SIG-M5 treated with dmso at 0.1 percent for 504 hours (cell line): ENCODE measurements at regions not wholly inside any gene's neighbourhood (a gene's known extent, or its start where the extent isn't known, plus 50 kb on each side); places are given as distances from the start of the nearest gene placed in this dataset.

Source experiments
- DNase-seq: peaks from one replicate; lab custom pipeline; 2025; ENCODE audit not compliant: unreplicated experiment; lab: John Stamatoyannopoulos, UW

DNA sequence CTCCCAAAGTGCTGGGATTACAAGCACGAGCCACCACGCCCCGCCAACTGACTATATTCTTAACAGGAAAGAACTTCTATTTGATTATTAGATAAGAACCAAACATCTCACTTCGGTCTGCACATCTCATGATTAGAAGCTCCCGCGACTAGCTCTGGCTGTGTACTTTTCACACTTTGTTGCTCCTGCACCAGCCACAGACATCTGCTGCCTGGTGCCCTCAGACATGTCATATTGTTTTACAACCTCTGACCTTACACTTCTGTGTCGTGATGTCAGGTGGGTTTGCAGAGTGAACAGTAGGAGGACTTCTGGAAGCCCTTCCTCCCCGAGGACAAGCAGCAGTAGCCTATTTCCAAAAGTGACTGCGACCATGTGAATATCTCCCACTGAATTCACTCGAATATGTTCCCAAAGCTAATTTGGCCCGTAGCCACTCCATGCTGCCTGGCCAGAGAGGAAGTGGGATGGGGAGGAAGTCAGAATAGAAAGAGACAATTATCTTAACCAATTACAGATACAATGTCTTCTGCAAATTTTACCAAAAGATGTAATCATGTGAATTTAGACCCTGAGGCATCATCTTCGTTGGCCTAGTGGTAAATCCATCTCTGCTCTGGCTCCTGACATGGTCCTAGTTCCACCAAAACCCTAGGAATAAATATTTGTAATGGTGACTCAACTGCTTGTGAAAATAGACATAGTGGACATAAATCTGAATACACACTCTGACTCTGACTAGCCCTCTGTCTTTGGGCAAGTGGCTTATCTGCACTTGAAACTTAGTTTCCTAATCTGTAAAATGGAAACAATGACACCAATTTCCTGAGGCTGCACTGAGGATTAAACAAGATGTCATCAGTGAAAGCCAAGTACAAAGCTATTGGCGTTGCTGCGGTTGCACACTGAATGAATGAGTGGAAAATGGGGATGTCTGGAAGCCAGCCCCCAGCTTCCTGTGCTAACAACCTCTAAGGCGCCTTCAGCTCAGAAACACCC, 406.1 kb downstream of the LRATD1 start:
- DNase-seq, result no peak

DNA sequence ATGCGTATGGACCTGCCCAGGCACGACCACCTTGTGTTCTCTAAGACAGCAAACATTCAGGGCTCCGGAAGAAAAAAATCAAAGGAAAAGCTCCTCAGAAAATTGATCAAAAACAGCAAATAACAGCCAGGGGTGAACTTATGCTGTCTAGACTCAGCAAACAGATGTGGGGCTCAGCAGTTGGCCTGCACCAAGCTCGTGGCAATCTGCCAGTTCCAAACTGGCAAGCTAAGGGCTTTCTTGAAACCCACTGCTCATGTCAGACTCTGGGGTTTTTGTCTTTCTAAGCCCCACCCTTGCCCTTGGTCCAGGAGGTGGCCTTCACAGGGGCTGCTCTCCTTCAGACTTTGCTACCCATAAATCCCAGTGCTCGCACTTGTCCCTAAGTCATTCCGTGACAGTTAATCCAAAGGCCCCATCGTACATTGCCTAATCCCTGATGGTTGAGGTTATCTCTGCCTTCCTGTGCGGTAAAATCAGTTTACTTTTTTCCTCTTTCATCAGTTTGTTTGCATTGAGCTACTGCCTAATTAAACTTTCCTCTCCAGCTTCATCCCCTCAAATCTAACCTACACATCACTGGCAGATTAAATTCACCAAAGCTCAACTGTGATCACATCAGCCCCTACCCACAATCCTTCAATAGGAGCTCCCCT, 408.0 kb downstream of the LRATD1 start:
- DNase-seq, result no peak

DNA sequence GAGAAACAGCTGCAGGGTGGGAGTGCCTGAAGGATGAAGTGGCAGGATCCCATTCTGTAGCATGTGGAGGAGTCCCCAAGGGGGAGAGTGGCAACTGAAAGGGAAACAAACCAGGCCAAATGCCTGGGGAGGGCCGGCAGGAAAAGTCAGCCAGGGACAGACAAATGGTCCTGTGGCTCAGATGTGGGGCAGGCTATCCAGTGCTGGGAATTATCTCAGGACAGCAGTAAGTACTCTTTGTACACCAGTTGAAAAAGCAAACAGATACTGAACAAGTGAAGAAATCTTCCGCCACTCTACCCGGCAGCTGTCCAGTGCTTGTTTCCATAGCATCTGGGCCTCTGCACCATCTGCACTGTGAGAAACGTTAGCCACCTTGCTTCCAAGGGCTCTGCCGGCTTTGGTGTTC, 408.9 kb downstream of the LRATD1 start:
- no peak for DNase-seq

DNA sequence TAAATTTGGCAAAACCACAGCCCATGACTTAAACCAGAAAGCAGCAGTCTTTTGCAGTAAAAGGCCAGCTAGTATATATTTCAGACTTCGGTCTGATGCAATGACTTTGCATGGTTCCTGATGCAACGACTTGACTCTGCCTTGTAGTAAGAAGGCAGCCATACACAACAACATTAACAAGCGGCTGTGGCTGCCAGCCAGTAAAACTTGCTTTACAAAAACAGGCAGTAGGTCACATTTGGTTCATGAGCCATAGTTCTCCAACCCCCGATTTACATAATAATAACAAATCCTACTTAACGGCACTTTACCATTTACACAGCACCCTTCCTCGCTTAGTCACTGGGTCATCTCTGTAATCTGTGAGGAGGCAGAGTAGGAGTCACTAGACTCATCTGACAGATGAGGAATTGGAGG, 410.3 kb downstream of the LRATD1 start:
- DNase-seq, result peak; percentile 15

DNA sequence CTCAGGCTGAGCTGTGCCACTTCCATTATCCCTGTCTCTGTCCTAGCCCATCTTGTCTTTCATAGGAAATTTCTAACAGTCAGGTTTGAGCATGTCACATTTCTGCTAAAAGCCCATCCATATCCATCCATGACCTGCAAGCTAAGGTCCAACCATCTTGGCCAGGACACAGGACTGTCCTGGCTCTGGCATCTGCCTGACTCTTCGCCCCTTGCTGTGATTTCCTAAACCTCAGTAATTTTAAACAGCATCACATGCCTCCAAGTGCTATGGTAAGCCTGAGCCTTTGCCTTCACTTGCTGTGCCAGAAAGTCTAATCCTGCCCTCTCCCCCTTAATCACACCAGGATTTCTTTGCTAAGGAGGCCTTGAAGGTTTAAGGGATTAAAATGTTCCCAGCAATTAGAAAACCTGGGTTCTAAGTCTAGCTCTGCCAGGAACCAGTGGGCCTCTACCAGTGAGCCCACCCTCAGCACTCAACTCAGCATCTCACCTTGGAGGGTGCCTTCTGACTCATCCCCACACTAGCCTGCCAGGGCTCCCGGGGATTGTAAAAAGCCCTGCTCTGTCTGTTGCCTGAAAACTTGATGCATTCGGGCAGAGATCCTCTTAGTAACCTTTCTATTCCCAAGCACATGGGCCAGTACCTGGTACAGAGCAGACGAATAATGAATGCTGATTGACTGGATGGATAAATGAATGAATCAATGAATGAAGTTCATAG, 411.0 kb downstream of the LRATD1 start:
- DNase-seq, result no peak

DNA sequence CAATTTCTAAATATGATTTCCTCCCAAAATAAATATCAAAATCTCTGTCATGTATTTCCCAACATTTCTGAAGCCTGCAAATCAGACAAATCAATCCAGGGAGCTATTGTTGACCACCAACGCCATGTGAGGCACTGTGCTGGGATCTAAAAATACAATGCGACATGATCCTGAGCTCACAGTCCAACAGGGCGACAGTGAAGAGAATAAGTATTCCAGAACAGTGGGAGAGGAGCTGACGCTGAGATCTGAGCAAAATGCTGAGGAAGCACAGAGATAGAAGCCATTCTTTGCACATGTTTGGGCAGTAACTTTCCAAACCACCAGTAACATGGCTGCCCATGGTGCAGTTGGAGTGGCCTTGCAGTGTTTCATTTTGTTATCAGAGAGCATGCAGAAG, 412.5 kb downstream of the LRATD1 start:
- DNase-seq, result no peak

DNA sequence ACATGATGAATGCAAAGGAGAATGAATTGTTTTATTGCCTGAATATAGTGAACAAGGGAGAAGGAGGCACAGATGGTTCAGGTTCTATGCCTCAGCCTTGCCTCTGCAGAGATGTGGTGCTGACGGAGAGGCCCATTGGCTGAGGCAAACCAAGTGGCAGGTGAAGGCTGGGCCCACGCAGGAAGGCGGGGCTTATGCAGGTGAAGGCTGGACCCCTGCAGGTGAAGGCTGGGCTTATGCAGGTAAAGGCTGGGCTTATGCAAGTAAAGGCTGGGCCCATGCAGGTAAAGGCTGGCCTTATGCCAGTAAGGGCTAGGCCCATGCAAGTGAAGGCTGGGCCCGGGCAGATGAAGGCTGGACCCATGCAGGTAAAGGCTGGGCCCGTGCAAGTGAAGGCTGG, 414.7 kb downstream of the LRATD1 start:
- DNase-seq, result no peak

DNA sequence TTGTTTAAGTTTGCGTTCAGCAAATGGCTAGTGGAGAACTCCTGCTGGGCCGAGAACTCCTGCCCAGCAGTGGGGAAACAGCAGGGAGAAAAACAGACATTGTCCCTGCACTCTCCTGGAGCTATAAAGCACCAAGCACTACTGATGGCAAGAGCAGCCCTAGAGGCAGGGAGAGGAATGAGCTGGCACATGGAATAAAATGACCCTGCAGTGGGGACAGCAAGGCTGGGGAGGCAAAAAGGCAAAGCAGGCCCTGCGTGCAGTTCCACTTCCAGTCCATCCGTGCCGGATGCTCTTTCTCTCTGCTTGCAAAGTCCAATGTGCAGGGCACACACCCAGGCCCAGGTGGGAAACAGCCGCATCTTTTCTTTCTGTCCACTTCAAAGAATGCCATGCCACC, 415.5 kb downstream of the LRATD1 start:
- no peak for DNase-seq

DNA sequence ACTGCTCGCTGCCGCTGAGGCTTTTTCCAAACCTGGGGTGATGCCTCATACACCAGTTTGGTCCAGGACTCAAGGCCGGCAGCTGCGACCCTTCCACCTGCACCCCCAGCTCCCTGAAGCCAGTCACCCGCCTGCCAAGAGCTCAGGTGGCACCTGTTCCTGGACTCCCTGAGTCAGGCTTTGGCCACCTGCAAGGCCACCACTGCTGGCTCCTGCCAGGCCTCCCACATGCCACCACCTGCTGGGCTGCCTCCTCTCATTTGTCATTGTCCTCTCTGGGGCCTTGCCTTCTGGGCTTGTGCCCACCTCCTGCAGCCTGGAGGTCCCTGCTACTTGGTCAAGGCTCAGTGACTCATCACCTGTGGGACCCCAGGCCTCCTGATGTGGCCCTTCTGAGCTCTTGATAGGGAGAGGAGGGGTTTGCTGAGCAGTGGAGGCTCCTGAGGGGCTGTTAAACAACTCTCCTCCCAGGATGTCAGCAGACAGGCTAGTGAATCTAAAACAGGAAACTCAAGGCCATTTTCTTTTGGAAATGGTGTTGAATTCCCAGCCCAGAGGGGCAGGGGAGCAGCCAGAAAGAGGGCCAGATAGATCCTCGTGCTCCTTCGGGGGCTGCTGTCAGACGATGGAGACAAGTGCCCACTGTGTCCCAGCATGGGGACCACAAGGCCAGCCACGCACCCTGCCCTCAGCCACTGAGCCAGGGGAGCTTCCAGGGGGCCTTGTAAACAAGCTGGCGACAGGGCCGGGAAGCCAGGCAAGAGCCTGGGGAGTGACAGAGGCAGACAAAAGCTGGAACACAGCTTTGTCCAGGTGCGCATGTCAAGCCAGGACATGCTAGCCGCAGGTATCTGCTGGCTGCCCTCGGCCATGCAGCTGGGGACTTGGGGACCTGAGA, 416.8 kb downstream of the LRATD1 start:
- DNase-seq, result no peak

DNA sequence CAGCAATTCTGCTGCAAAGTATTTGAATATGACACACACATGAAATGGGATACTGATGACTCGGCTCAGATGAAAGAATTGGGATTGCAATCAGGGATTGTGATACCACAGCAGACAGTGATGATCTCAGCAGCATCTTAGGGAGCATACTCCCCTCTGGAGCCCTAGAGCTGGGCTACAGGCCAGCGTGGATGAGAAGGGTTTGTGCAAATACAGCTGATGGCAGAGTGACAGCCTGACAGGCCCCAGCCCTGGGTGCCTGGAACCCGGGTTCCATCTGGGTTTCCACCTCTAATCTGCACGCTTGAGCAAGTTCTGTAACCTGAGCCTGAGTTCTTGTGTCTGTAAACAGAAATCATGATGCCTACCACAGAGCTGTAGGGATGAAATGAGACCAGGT, 418.0 kb downstream of the LRATD1 start:
- DNase-seq, result no peak

DNA sequence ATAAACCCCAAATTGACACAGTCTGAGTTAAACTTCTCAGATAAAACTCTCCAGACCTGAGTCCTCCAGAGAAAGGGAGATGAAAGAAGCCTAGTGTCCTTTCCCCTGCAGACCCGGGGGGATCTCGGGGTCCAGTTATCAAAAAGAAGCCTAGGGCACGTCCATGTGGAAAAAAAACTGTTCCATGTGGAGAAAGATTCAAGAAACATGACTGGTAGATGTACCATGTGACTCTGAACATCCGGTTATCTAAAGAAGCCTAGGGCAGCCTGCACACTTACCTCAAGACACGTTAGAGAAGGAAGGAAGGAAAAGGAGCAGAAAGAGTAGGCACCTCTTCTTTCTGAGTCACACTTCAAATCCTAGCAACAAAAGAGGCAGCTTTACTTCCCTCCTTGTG, 421.0 kb downstream of the LRATD1 start:
- DNase-seq, result no peak

DNA sequence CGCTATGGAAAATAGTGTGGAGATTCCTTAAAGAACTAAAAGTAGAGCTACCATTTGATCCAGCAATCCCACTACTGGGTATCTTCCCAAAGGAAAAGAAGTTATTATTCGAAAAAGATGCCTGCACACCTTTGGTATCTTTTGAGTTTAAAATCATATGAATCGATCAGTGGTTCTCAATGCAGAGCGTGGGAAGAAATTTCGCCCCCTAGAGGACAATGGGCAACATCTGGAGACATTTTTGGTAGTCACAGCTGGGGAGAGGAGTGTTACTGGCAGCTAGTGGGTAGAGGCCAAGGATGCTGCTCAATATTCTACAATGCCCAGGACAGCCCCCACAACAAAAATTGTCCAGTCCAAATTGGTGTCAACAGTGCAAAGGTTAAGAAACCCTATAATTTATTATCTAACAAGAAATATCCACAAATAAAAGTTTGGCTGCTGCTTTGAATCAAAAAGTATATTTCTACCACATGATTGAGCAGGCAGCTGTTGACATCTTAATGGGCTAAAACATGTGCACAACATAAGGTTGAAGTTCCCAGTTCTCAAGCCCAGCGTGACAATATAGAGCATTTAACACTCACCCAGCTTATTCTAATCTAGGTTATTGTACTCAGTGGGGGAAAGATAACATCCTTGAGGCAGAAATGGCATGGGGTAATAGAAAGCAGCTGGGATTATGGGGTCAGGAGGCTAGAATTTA, 425.7 kb downstream of the LRATD1 start:
- peak; percentile 6 for DNase-seq

DNA sequence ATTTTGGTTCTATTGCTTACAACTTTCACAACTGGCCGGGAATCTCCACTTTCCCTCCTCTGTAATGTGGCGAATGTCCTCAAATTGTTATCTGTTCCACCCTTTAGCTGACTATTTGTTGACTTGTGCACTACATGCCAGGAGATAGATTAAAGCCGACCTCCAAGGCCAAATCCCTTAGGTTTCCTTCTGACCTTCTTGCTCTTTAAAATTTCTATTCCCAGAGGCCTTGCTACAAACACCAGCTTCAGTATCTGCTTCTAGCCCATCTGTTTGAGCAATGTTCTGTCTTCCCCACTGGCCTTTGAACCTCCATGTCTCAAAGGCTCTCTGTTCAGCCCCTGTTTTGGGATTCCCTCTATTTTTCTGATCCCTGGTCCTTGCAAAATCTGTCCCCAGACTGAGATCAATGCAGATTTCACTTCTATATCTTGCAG, 426.2 kb downstream of the LRATD1 start:
- DNase-seq, result no peak

DNA sequence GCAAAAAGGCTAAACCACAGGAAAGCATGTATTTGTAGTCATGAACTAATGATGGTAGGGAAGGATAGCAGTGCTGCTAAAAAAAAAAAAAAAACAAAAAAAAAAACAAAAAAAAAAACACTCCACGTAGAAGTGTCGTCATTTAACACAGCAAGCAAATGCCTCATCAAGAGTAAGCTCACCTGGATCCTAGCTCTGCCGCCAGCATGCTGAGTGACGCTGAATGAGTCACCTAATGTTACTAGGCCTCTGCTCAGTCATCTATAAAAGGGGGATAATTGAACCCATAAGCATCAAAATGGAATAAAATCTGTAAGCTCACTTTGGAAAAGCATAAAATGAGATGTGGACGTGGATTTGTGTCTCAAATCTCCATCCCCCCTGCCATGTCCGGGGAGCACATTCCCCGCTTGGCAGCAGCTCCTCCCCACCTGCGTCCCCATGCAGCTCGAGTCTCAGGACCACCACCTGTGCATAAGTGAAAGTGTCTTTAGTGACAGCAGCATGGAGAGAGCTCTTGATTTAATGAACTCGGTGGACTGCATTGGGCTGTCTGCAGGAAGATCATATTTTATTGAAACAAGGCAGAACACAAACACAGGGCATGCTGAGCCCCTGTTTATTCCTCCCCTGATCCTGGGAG, 427.5 kb downstream of the LRATD1 start:
- DNase-seq, result no peak

DNA sequence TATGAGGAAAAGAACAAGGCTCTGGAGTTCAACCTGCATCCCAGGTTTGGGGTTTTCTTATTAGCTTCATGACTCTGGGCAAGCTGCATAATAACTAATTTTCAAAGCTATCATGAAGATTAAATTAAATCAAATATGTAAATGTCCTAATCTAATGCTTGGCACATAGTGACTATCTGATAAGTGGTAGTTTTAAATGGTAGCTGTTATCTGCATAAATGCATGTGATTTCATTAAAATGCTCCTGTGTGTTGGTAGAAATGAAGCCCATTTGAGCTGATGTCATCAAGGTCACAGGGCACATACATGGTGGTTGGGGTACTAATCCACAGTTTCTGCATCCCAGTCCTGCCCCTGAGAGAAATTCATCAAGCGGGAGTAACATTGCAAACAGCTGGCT, 428.8 kb downstream of the LRATD1 start:
- DNase-seq, result no peak

DNA sequence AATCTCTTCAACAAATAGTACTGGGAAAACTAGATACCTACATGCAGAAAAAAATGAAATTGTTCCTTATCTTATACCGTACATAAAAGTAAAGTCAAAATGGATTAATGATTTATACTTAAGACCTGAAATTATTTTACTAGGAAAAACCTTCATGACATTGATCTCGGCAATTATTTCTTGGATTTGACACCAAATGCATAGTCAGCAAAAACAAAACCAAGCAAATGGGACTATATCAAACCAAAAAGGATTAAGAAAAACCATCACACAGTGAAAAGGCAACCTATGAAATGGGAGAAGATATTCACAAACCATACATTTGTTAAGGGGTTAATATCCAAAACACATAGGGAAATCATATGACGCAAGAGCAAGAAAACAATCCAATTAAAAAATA, 433.6 kb downstream of the LRATD1 start:
- no peak for DNase-seq

DNA sequence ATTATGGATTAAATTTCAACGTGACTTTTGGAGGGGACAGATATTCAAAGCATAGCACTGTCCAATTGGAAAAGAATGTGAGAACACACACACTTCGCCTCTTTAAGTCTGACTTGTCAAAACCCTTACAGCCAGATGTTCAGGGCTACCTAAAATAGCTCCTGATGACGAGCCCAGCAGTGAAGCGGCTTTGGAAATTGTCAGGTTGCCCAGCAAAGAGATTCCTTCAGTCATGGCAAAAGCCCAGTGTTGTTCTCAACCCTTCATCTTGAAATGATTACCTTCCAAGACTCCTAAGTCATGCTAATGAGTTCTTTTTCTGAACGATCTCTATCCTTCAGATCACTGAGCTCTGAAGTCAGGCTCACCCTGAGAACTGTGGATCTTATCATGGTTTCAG, 436.6 kb downstream of the LRATD1 start:
- no peak for DNase-seq

DNA sequence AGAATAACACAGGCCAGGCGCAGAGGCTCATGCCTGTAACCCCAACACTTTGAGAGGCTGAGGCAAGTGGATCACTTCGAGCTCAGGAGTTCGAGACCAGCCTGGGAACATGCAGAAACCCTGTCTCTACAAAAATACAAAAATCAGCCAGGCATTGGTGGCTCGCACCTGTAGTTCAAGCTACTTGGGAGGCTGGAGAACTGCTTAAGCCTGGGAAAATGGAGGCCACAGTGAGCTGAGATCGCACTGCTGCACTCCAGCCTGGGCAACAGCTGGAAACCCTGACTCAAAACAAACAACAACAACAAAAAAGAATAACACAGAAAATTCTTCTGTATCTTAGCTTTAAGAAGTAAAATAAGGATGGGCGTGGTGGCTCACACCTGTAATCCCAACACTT, 440.3 kb downstream of the LRATD1 start:
- DNase-seq, result no peak

DNA sequence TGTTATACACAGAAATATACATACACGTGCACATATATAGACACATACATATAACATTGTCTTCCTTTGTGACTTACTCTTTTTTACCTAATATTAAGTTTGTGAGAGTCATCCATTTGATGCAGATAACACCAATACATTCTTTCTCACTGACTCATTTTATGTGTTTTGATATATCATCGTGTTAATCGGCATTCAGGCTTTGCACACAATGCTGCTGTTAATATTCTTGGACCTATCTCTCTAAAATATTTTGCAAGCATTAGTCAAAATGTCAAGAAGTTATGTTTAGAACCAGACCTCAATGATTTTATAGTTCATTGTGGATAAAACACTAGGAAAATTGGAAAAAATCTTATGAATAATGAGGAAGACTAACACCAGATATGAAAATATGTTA, 441.1 kb downstream of the LRATD1 start:
- no peak for DNase-seq

DNA sequence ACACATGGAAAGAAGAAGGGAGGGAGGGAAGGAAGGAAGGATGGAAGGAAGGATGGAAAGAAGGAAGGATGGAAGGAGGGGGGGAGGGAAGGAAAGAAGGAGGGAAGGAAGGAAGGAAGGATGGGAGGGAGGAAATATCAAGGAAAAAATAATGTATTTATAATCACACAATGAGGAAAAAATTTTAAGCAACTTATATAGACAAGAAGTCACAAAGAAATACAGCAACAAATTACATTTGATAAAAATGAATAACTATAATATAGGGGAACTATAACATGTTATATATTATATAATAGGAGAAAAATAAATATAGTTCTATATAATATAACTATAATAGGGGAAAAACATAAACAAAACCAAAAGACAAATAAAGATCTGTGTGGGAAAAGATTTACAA, 441.8 kb downstream of the LRATD1 start:
- no peak for DNase-seq
